GM08714 (cell line): ENCODE measurements at regions not wholly inside any gene's neighbourhood (a gene's known extent, or its start where the extent isn't known, plus 50 kb on each side); places are given as distances from the start of the nearest gene placed in this dataset.
"Not testable (repeated sequence)": the region's sequence is repeated elsewhere in the genome, so short reads cannot be mapped to it uniquely, and the experiment has no call there.

Experiments
- H3K4me3 ChIP-seq: fragments of 200-500 bp; sonication (Bioruptor generic); 2 replicates; pipeline ENCODE4 v1.5.1; 2014; ENCODE audit warnings: mild to moderate bottlenecking, low read length, inconsistent platforms
- ZNF274 ChIP-seq: IDR thresholded peaks from 2 replicates; pipeline ENCODE4 v1.6.1; 2012; ENCODE audit warnings: mild to moderate bottlenecking, low read depth, low read length

GRCh38 chr13:21246761-21247452, 70.4 kb downstream of the MRPL57 start:
- no peak for TF ChIP-seq ZNF274
- no peak overlapping the region for H3K4me3 ChIP-seq

DNA sequence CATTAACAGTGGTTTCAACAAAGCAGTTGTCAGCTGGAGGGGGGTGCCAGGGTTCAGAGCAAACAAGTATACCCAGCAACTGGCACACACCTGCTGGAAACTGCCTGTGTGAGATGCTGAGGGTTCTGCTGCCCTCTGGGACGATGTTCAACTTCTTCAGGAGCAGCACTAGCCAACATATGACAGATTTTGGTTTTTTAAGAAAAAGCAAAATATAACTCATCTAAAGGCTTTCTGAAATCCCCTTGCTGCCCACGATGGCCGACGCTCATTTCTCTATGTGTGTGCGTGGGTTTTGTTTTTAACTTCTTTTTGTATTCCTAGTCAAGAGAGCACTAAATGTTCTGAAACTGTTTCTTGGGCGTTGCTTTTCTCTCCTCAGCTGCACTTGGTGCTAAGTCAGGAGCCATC, 79.9 kb downstream of the MRPL57 start:
- no peak for TF ChIP-seq ZNF274
- H3K4me3 ChIP-seq = no peak overlapping the region

DNA sequence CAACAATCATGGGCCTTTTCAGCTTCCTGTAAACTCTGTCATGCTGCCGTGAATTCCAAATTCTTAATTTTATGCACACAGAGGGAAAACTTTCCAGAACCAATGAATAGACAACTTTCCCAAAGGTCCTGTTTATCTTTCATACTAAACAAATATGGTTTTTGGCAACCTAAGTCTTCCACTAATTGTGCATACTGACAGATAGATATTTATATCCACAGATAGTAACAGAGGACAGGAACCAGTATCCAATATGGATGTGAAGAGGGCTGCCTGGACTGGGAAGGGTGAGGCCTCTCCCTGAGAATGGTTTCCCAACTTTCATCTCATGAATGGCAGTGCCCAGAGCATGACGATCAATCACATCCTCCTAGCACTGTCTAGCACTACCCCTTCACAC, 80.4 kb downstream of the MRPL57 start:
- no peak overlapping the region for H3K4me3 ChIP-seq
- TF ChIP-seq ZNF274 = no peak

- no peak for TF ChIP-seq ZNF274
- H3K4me3 ChIP-seq = no peak overlapping the region
Observed at GRCh38 chr13:21259571-21260455, 83.4 kb downstream of the MRPL57 start.

DNA sequence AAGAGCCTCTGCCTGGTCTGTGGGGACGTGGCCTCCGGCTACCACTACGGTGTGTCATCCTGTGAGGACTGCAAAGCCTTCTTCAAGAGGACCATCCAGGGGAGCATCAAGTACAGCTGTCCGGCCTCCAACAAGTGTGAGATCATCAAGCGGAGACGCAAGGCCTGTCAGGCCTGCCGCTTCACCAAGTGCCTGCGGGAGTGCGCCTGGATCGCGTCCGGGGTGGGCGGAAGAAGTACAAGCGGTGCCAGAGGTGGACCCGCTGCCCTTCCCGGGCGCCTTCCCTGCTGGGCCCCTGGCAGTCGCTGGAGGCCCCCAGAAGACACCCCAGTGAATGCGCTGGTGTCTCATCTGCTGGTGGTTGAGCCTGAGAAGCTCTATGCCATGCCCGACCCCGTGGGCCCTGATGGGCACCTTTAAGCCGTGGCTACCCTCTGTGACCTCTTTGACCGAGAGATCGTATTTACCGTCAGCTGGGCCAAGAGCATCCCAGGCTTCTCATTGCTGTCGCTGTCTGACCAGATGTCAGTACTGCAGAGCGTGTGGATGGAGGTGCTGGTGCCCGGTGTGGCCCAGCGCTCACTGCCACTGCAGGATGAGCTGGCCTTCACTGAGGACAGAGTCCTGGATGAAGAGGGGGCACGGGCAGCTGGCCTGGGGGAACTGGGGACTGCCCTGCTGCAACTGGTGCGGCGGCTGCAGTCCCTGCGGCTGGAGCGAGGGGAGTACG, 84.3 kb downstream of the MRPL57 start:
- H3K4me3 ChIP-seq = not testable (repeated sequence)

- not testable (repeated sequence) for H3K4me3 ChIP-seq
Observed at GRCh38 chr13:21261487-21262216, 85.2 kb downstream of the MRPL57 start.

- H3K4me3 ChIP-seq = not testable (repeated sequence)
Observed at GRCh38 chr13:21263909-21264308, 87.5 kb downstream of the MRPL57 start.

GRCh38 chr13:21268485-21268884, 92.0 kb downstream of the MRPL57 start:
- H3K4me3 ChIP-seq = not testable (repeated sequence)

GRCh38 chr13:21272439-21272838, 96.0 kb downstream of the MRPL57 start:
- H3K4me3 ChIP-seq = not testable (repeated sequence)

DNA sequence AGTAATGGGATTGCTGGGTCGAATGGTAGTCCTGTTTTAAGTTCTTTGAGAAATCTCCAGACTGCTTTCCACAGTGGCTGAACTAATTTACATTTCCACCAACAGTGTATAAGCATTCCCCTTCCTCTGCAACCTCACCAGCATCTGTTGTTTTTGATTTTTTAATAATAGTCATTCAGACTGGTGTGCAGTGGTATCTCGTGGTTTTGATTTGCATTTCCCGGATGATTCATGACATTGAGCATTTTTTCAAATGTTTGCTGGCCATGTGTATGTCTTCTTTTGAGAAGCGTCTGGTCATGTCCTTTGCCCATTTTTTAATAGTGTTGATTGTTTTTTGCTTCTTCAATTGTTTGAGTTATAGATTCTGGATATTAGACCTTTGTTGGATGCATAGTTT, 98.0 kb downstream of the MRPL57 start:
- not testable (repeated sequence) for H3K4me3 ChIP-seq

DNA sequence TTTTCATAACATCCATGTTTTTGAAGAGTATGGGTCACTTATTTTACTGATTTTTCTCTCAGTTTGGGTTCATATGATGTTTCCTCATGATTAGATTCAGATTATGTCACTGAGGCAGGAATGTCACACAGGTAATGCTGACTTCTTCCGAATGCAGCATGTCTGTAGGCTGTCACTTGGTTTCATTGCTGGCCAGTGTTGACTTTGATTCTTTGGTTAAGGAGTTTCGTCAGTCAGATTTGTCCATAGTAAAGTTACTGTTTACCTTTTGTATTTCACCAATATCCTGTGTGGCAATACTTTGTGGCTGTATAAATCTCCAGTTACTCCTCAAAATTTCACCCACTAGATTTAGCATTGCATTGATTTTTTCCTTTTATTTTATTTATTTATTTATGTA, 105.6 kb downstream of the MRPL57 start:
- TF ChIP-seq ZNF274 = no peak
- no peak overlapping the region for H3K4me3 ChIP-seq

DNA sequence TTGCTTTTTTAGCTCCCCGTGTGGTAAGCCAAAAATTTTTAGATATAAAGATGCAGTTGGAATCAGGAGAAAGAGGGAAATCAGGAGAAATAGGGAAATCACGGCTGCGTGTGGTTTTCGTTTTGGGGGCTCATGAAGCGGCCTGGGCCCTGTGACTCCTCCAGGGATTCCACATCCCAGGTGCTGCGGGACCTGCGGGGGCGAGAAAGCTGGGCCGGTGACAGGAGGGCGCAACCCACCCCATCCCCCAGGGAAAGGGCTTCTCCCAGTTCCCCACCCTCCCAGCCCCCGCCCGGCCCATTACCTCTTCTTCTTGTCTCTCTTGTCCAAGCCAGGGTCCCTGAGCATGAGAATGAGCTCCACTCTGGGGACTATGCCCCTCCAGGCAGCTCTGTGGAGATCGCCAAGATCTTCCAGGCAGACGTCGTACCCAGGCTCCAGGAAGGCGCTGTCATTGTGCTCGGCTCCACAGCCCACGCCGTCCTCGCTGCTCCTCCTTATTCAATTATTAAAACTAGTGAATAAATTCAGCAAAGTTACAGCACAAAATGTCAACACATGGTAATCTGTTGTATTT, 111.0 kb downstream of the MRPL57 start:
- no peak overlapping the region for H3K4me3 ChIP-seq
- TF ChIP-seq ZNF274 = no peak

GRCh38 chr13:21289475-21289874, 113.0 kb downstream of the MRPL57 start:
- no peak for TF ChIP-seq ZNF274
- no peak overlapping the region for H3K4me3 ChIP-seq

GRCh38 chr13:21290442-21291002, 114.1 kb downstream of the MRPL57 start:
- H3K4me3 ChIP-seq = not testable (repeated sequence)

DNA sequence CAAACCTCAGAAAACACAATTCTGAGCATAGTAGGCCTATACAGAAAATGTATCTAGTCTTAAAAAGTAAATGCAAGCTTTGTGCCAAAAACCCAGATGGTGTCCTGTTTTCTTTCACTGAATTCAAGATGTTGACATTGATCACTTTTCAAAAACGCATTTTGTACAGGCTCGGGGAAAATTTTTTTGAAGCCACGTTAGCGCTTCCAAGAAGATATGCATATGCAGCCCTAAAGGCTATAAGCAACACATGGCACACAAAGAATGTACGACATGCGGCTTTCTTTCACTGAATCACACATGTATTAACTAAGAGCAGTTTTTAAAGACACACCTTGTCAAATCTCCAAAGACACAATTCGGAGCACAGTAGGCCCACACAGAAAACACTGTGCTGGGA, 115.4 kb downstream of the MRPL57 start:
- no peak overlapping the region for H3K4me3 ChIP-seq
- TF ChIP-seq ZNF274 = no peak

DNA sequence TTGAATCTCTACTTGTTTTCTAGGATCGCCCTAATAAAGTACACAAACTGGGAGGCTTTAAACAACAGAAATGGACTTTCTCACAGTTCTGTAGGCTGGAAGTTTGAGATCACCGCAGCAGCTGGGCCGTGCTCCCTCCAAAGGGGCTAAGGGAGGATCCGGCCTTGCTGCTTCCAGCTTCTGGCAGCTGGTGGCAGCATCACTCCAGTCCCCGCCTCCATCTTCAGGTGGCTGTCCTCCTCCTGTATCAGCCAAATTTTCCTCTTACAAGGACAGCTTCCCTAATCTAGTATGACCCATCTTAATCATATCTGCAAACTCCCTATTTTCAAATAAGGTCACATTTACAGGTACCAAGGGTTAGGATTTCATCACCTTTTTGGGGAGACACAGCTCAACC, 120.5 kb downstream of the MRPL57 start:
- not testable (repeated sequence) for H3K4me3 ChIP-seq
